ENCODE measurements at regions not wholly inside any gene's neighbourhood (a gene's known extent, or its start where the extent isn't known, plus 50 kb on each side); places are given as distances from the start of the nearest gene placed in this dataset.

- H3K9me3 Mint-ChIP-seq = no peaks in the 10 kb centered on the region
- no peaks in the 10 kb centered on the region for H3K36me3 Mint-ChIP-seq (ENCODE audit: low read depth)
- H3K4me3 Mint-ChIP-seq = no peak overlapping the region
- no peak for ATAC-seq
- peaks cover 3% of the 10 kb centered on the region for H3K4me1 Mint-ChIP-seq
- DNase-seq = no peak
- H3K27me3 Mint-ChIP-seq = peaks cover 18% of the 10 kb centered on the region
- H3K27ac Mint-ChIP-seq = no peak overlapping the region
These were observed 510.8 kb downstream of the PTPRC start for GRCh38 chr1:199149591-199149990.

GRCh38 chr1:199150756-199151155, 511.9 kb downstream of the PTPRC start:
- peaks cover 18% of the 10 kb centered on the region for H3K27me3 Mint-ChIP-seq
- H3K27ac Mint-ChIP-seq = no peak overlapping the region
- no peaks in the 10 kb centered on the region for H3K36me3 Mint-ChIP-seq (ENCODE audit: low read depth)
- no peaks in the 10 kb centered on the region for H3K9me3 Mint-ChIP-seq
- ATAC-seq (no peak), DNase-seq (no peak)
- H3K4me3 Mint-ChIP-seq = no peak overlapping the region
- peaks cover 3% of the 10 kb centered on the region for H3K4me1 Mint-ChIP-seq

GRCh38 chr1:199151634-199152425, 513.0 kb downstream of the PTPRC start:
- H3K4me1 Mint-ChIP-seq = peaks cover 3% of the 10 kb centered on the region
- DNase-seq = no peak
- H3K36me3 Mint-ChIP-seq (ENCODE audit: low read depth) = no peaks in the 10 kb centered on the region
- H3K27me3 Mint-ChIP-seq = peaks cover 14% of the 10 kb centered on the region
- no peaks in the 10 kb centered on the region for H3K9me3 Mint-ChIP-seq
- no peak for ATAC-seq
- no peak overlapping the region for H3K4me3 Mint-ChIP-seq
- H3K27ac Mint-ChIP-seq = no peak overlapping the region

GRCh38 chr1:199152676-199153075, 513.8 kb downstream of the PTPRC start:
- H3K36me3 Mint-ChIP-seq (ENCODE audit: low read depth) = no peaks in the 10 kb centered on the region
- ATAC-seq (no peak), DNase-seq (no peak)
- no peak overlapping the region for H3K27ac Mint-ChIP-seq
- peaks cover 3% of the 10 kb centered on the region for H3K4me1 Mint-ChIP-seq
- peaks cover 10% of the 10 kb centered on the region for H3K27me3 Mint-ChIP-seq
- no peaks in the 10 kb centered on the region for H3K9me3 Mint-ChIP-seq
- H3K4me3 Mint-ChIP-seq = no peak overlapping the region

GRCh38 chr1:199155166-199156019, 516.6 kb downstream of the PTPRC start:
- H3K27ac Mint-ChIP-seq = no peak overlapping the region
- no peak overlapping the region for H3K4me3 Mint-ChIP-seq
- H3K4me1 Mint-ChIP-seq = peaks cover 4% of the 10 kb centered on the region
- no peaks in the 10 kb centered on the region for H3K9me3 Mint-ChIP-seq
- DNase-seq = no peak
- H3K36me3 Mint-ChIP-seq (ENCODE audit: low read depth) = no peaks in the 10 kb centered on the region
- peaks cover 8% of the 10 kb centered on the region for H3K27me3 Mint-ChIP-seq
- no peak for ATAC-seq

GRCh38 chr1:199157494-199157893, 518.7 kb downstream of the PTPRC start:
- Mint-ChIP-seq H3K9me3 (no peaks in the 10 kb centered on the region), H3K27ac (no peak overlapping the region), H3K27me3 (peaks cover 5% of the 10 kb centered on the region), H3K4me1 (peaks cover 18% of the 10 kb centered on the region), H3K36me3 (ENCODE audit: low read depth) (no peaks in the 10 kb centered on the region), H3K4me3 (no peak overlapping the region)
- ATAC-seq (no peak), DNase-seq (no peak)

- Mint-ChIP-seq H3K4me3 (no peak overlapping the region), H3K4me1 (peaks cover 42% of the 10 kb centered on the region), H3K27ac (peak overlapping the region; percentile 66), H3K9me3 (no peaks in the 10 kb centered on the region), H3K36me3 (ENCODE audit: low read depth) (no peaks in the 10 kb centered on the region), H3K27me3 (peaks cover 6% of the 10 kb centered on the region)
- no peak for DNase-seq
- ATAC-seq = no peak
These were observed 521.9 kb downstream of the PTPRC start for GRCh38 chr1:199160521-199161318.

- peaks cover 6% of the 10 kb centered on the region for H3K27me3 Mint-ChIP-seq
- ATAC-seq = no peak
- no peaks in the 10 kb centered on the region for H3K36me3 Mint-ChIP-seq (ENCODE audit: low read depth)
- DNase-seq = no peak
- peaks cover 42% of the 10 kb centered on the region for H3K4me1 Mint-ChIP-seq
- H3K27ac Mint-ChIP-seq = peak overlapping the region; percentile 59
- H3K9me3 Mint-ChIP-seq = no peaks in the 10 kb centered on the region
- H3K4me3 Mint-ChIP-seq = no peak overlapping the region
These were observed 522.5 kb downstream of the PTPRC start for GRCh38 chr1:199161319-199161680.

- Mint-ChIP-seq H3K36me3 (ENCODE audit: low read depth) (no peaks in the 10 kb centered on the region), H3K4me3 (peak overlapping the region; percentile 32), H3K4me1 (peaks cover 42% of the 10 kb centered on the region), H3K27me3 (peaks cover 6% of the 10 kb centered on the region), H3K9me3 (no peaks in the 10 kb centered on the region), H3K27ac (peak overlapping the region; percentile 59)
- DNase-seq (peak; percentile 14), ATAC-seq (peak; percentile 28)
These were observed 523.0 kb downstream of the PTPRC start for GRCh38 chr1:199161766-199162303.

GRCh38 chr1:199163267-199163666, 524.4 kb downstream of the PTPRC start:
- Mint-ChIP-seq H3K27me3 (peaks cover 6% of the 10 kb centered on the region), H3K4me1 (peaks cover 42% of the 10 kb centered on the region), H3K4me3 (no peak overlapping the region), H3K36me3 (ENCODE audit: low read depth) (no peaks in the 10 kb centered on the region), H3K9me3 (no peaks in the 10 kb centered on the region), H3K27ac (peak overlapping the region; percentile 8)
- ATAC-seq (no peak), DNase-seq (no peak)

- Mint-ChIP-seq H3K9me3 (no peaks in the 10 kb centered on the region), H3K4me3 (no peak overlapping the region), H3K27me3 (peaks cover 3% of the 10 kb centered on the region), H3K36me3 (ENCODE audit: low read depth) (no peaks in the 10 kb centered on the region), H3K27ac (no peak overlapping the region), H3K4me1 (peaks cover 46% of the 10 kb centered on the region)
- no peak for DNase-seq
- peak; percentile 40 for ATAC-seq
These were observed 524.8 kb downstream of the PTPRC start for GRCh38 chr1:199163670-199164069.

- no peaks in the 10 kb centered on the region for H3K9me3 Mint-ChIP-seq
- ATAC-seq = no peak
- H3K27me3 Mint-ChIP-seq = peaks cover 3% of the 10 kb centered on the region
- H3K4me3 Mint-ChIP-seq = no peak overlapping the region
- no peak for DNase-seq
- no peaks in the 10 kb centered on the region for H3K36me3 Mint-ChIP-seq (ENCODE audit: low read depth)
- no peak overlapping the region for H3K27ac Mint-ChIP-seq
- peaks cover 51% of the 10 kb centered on the region for H3K4me1 Mint-ChIP-seq
These were observed 528.6 kb downstream of the PTPRC start for GRCh38 chr1:199167460-199167859.

GRCh38 chr1:199168888-199169585, 530.2 kb downstream of the PTPRC start:
- peaks cover 51% of the 10 kb centered on the region for H3K4me1 Mint-ChIP-seq
- peaks cover 3% of the 10 kb centered on the region for H3K27me3 Mint-ChIP-seq
- ATAC-seq (no peak), DNase-seq (no peak)
- no peaks in the 10 kb centered on the region for H3K9me3 Mint-ChIP-seq
- no peaks in the 10 kb centered on the region for H3K36me3 Mint-ChIP-seq (ENCODE audit: low read depth)
- H3K4me3 Mint-ChIP-seq = no peak overlapping the region
- peak overlapping the region; percentile 44 for H3K27ac Mint-ChIP-seq

- H3K36me3 Mint-ChIP-seq (ENCODE audit: low read depth) = no peaks in the 10 kb centered on the region
- peaks cover 50% of the 10 kb centered on the region for H3K4me1 Mint-ChIP-seq
- no peak overlapping the region for H3K4me3 Mint-ChIP-seq
- ATAC-seq (no peak), DNase-seq (no peak)
- H3K27me3 Mint-ChIP-seq = no peaks in the 10 kb centered on the region
- no peak overlapping the region for H3K27ac Mint-ChIP-seq
- no peaks in the 10 kb centered on the region for H3K9me3 Mint-ChIP-seq
These were observed 531.9 kb downstream of the PTPRC start for GRCh38 chr1:199170711-199171110.
